Neural progenitor cell (in vitro differentiated cells): ENCODE measurements at regions not wholly inside any gene's neighbourhood (a gene's known extent, or its start where the extent isn't known, plus 50 kb on each side); places are given as distances from the start of the nearest gene placed in this dataset.

Source experiments
- DNase-seq: peaks from one replicate; pipeline ENCODE4 v3.0.0-alpha.2; 2016; ENCODE audit warnings: low spot score
- H2AFZ ChIP-seq: fragments of 200-600 bp; sonication (generic); replicated peaks from 2 replicates; pipeline ENCODE4 v1.6.1; 2016; ENCODE audit warnings: antibody characterized with exemption
- H3F3A ChIP-seq: fragments of 200-600 bp; sonication (generic); 2 replicates; pipeline ENCODE4 v1.6.1; 2016; ENCODE audit warnings: antibody characterized with exemption, low read depth
- H3K27ac ChIP-seq: fragments of 200-600 bp; sonication (generic); 2 replicates; pipeline ENCODE4 v1.5.1; 2016; ENCODE audit warnings: mild to moderate bottlenecking
- H3K27me3 ChIP-seq: fragments of 200-600 bp; sonication (generic); 2 replicates; pipeline ENCODE4 v1.6.1; 2016; ENCODE audit warnings: mild to moderate bottlenecking, moderate library complexity
- H3K36me3 ChIP-seq: fragments of 200-600 bp; sonication (generic); 2 replicates; pipeline ENCODE4 v1.5.1; 2016
- H3K4me1 ChIP-seq: fragments of 200-600 bp; sonication (generic); 2 replicates; pipeline ENCODE4 v1.6.1; 2016; ENCODE audit warnings: mixed run types
- H3K4me2 ChIP-seq: fragments of 200-600 bp; sonication (generic); 2 replicates; pipeline ENCODE4 v1.6.1; 2016
- H3K4me3 ChIP-seq: fragments of 200-600 bp; sonication (generic); 2 replicates; pipeline ENCODE4 v1.5.1; 2016
- H3K79me2 ChIP-seq: fragments of 200-600 bp; sonication (generic); 2 replicates; pipeline ENCODE4 v1.6.1; 2016; ENCODE audit warnings: low read depth
- H3K9ac ChIP-seq: fragments of 200-600 bp; sonication (generic); 2 replicates; pipeline ENCODE4 v1.6.1; 2016
- H3K9me3 ChIP-seq: fragments of 200-600 bp; sonication (generic); 2 replicates; pipeline ENCODE4 v1.5.1; 2016; ENCODE audit warnings: low read depth
- H4K20me1 ChIP-seq: fragments of 200-600 bp; sonication (generic); 2 replicates; pipeline ENCODE4 v1.6.1; 2016; ENCODE audit warnings: low read depth
- H3K27ac Mint-ChIP-seq: 3 replicates; pipeline ENCODE4 v1.8.0; 2021; ENCODE audit warnings: mixed read lengths
- H3K27me3 Mint-ChIP-seq: 2 replicates; pipeline ENCODE4 v1.8.0; 2022; ENCODE audit warnings: low read depth, mild to moderate bottlenecking, inconsistent platforms, moderate library complexity, mixed read lengths; ENCODE audit not compliant: insufficient read depth
- H3K36me3 Mint-ChIP-seq: 3 replicates; pipeline ENCODE4 v1.8.0; 2021; ENCODE audit warnings: mixed read lengths
- H3K4me1 Mint-ChIP-seq: 3 replicates; pipeline ENCODE4 v1.8.0; 2021; ENCODE audit warnings: mixed read lengths
- H3K4me3 Mint-ChIP-seq: 3 replicates; pipeline ENCODE4 v1.8.0; 2021; ENCODE audit warnings: mild to moderate bottlenecking, moderate library complexity, mixed read lengths
- H3K9me3 Mint-ChIP-seq: 3 replicates; pipeline ENCODE4 v1.8.0; 2020; ENCODE audit warnings: mixed read lengths
- CTCF ChIP-seq: fragments of 200-600 bp; sonication (generic); IDR thresholded peaks from 2 replicates; pipeline ENCODE4 v1.5.1; 2017; ENCODE audit warnings: antibody characterized with exemption, mild to moderate bottlenecking
- EZH2 ChIP-seq: fragments of 200-600 bp; sonication (generic); IDR thresholded peaks from 2 replicates; pipeline ENCODE4 v1.6.1; 2017; ENCODE audit warnings: antibody characterized with exemption, mild to moderate bottlenecking, moderate library complexity
- EZH2phosphoT487 ChIP-seq: fragments of 200-600 bp; sonication (generic); IDR thresholded peaks from 2 replicates; pipeline ENCODE4 v1.6.1; 2017; ENCODE audit warnings: antibody characterized with exemption

GRCh38 chr16:63702981-63703590 is 1418.8 kb downstream of the CDH11 start:
- no peaks in the 10 kb centered on the region for H3K9me3 Mint-ChIP-seq
- no peak overlapping the region for H3K4me3 Mint-ChIP-seq
- Histone ChIP-seq H3K4me1 (no peaks in the 10 kb centered on the region), H3K36me3 (no peaks in the 10 kb centered on the region), H3K4me2 (no peak overlapping the region), H3K9ac (no peak overlapping the region), H3K27me3 (no peaks in the 10 kb centered on the region), H3K9me3 (no peaks in the 10 kb centered on the region), H3K4me3 (no peak overlapping the region), H3F3A (no peaks in the 10 kb centered on the region), H3K79me2 (no peaks in the 10 kb centered on the region), H4K20me1 (no peaks in the 10 kb centered on the region), H3K27ac (no peak overlapping the region), H2AFZ (peak overlapping the region; percentile 37)
- no peaks in the 10 kb centered on the region for H3K4me1 Mint-ChIP-seq
- DNase-seq: peak; percentile 14
- no peak overlapping the region for H3K27ac Mint-ChIP-seq
- TF ChIP-seq EZH2phosphoT487 (no peak), CTCF (peak; percentile 21)
- no peaks in the 10 kb centered on the region for H3K27me3 Mint-ChIP-seq
- no peaks in the 10 kb centered on the region for H3K36me3 Mint-ChIP-seq

- no peaks in the 10 kb centered on the region for H3K36me3 Mint-ChIP-seq
- no peaks in the 10 kb centered on the region for H3K9me3 ChIP-seq
- no peak for TF ChIP-seq CTCF
- no peak for TF ChIP-seq EZH2
- no peak for TF ChIP-seq EZH2phosphoT487
- no peaks in the 10 kb centered on the region for H4K20me1 ChIP-seq
- no peaks in the 10 kb centered on the region for H3F3A ChIP-seq
- no peaks in the 10 kb centered on the region for H3K27me3 Mint-ChIP-seq
- H3K27me3 ChIP-seq: no peaks in the 10 kb centered on the region
- H3K79me2 ChIP-seq: no peaks in the 10 kb centered on the region
- H3K4me3 ChIP-seq: no peak overlapping the region
- H3K4me1 Mint-ChIP-seq: peaks cover 2% of the 10 kb centered on the region
- H3K36me3 ChIP-seq: no peaks in the 10 kb centered on the region
- no peak overlapping the region for H3K27ac ChIP-seq
- no peak overlapping the region for H2AFZ ChIP-seq
- H3K4me3 Mint-ChIP-seq: no peak overlapping the region
- DNase-seq: no peak
- no peak overlapping the region for H3K9ac ChIP-seq
- no peak overlapping the region for H3K27ac Mint-ChIP-seq
- H3K4me1 ChIP-seq: no peaks in the 10 kb centered on the region
- no peaks in the 10 kb centered on the region for H3K9me3 Mint-ChIP-seq
- no peak overlapping the region for H3K4me2 ChIP-seq
These were observed 1424.1 kb downstream of the CDH11 start for GRCh38 chr16:63697736-63698135.

- H3K27me3 Mint-ChIP-seq: no peaks in the 10 kb centered on the region
- H3K4me3 Mint-ChIP-seq: no peak overlapping the region
- H3K79me2 ChIP-seq: no peaks in the 10 kb centered on the region
- no peak overlapping the region for H3K27ac Mint-ChIP-seq
- no peak overlapping the region for H3K4me2 ChIP-seq
- no peak for DNase-seq
- no peaks in the 10 kb centered on the region for H3K36me3 Mint-ChIP-seq
- H3K36me3 ChIP-seq: no peaks in the 10 kb centered on the region
- no peak overlapping the region for H2AFZ ChIP-seq
- H3K4me3 ChIP-seq: no peak overlapping the region
- H3K9me3 ChIP-seq: no peaks in the 10 kb centered on the region
- no peaks in the 10 kb centered on the region for H3K9me3 Mint-ChIP-seq
- H3K4me1 ChIP-seq: no peaks in the 10 kb centered on the region
- no peaks in the 10 kb centered on the region for H3K27me3 ChIP-seq
- no peak overlapping the region for H3K27ac ChIP-seq
- peaks cover 2% of the 10 kb centered on the region for H3K4me1 Mint-ChIP-seq
- no peaks in the 10 kb centered on the region for H3F3A ChIP-seq
- H4K20me1 ChIP-seq: no peaks in the 10 kb centered on the region
- no peak for TF ChIP-seq CTCF
- no peak for TF ChIP-seq EZH2
- TF ChIP-seq EZH2phosphoT487: no peak
- H3K9ac ChIP-seq: no peak overlapping the region
These were observed 1426.5 kb downstream of the CDH11 start for GRCh38 chr16:63695347-63695746.
